GM19328 (cell line): ENCODE measurements at regions not wholly inside any gene's neighbourhood (a gene's known extent, or its start where the extent isn't known, plus 50 kb on each side); places are given as distances from the start of the nearest gene placed in this dataset.
"Not testable (repeated sequence)": the region's sequence is repeated elsewhere in the genome, so short reads cannot be mapped to it uniquely, and the experiment has no call there.

ENCODE experiments used
- ATAC-seq: cut with Tn5 transposase; IDR thresholded peaks from one replicate; pipeline ENCODE4 v1.9.1; 2021; ENCODE audit warnings: mild to moderate bottlenecking, moderate library complexity; ENCODE audit not compliant: unreplicated experiment

- peak; percentile 46 for ATAC-seq
Observed at GRCh38 chr1:192476802-192477298, 98.7 kb upstream of the RGS1 start.

- ATAC-seq: no peak
Observed at GRCh38 chr1:192477630-192478029, 97.9 kb upstream of the RGS1 start.

GRCh38 chr1:192485692-192486436, 89.7 kb upstream of the RGS1 start:
- ATAC-seq: no peak

- no peak for ATAC-seq
Observed at GRCh38 chr1:192488058-192488457, 87.5 kb upstream of the RGS1 start.

- ATAC-seq: no peak
Observed at GRCh38 chr1:192489047-192489446, 86.5 kb upstream of the RGS1 start.

GRCh38 chr1:192489748-192490147, 85.8 kb upstream of the RGS1 start:
- peak; percentile 58 for ATAC-seq

- no peak for ATAC-seq
Observed at GRCh38 chr1:192491804-192492554, 83.6 kb upstream of the RGS1 start.

GRCh38 chr1:192493584-192493983, 82.0 kb upstream of the RGS1 start:
- no peak for ATAC-seq

GRCh38 chr1:192496369-192497056, 79.1 kb upstream of the RGS1 start:
- no peak for ATAC-seq

GRCh38 chr1:192497214-192497794, 78.3 kb upstream of the RGS1 start:
- ATAC-seq: no peak

- not testable (repeated sequence) for ATAC-seq
Observed at GRCh38 chr1:192498092-192498491, 77.5 kb upstream of the RGS1 start.

GRCh38 chr1:192499061-192499581, 76.5 kb upstream of the RGS1 start:
- not testable (repeated sequence) for ATAC-seq

GRCh38 chr1:192500541-192500940, 75.0 kb upstream of the RGS1 start:
- ATAC-seq: not testable (repeated sequence)

GRCh38 chr1:192506741-192507155, 68.8 kb upstream of the RGS1 start:
- ATAC-seq: peak; percentile 80

- ATAC-seq: no peak
Observed at GRCh38 chr1:192512426-192513162, 63.0 kb upstream of the RGS1 start.

- ATAC-seq: no peak
Observed at GRCh38 chr1:192513196-192513595, 62.4 kb upstream of the RGS1 start.

- no peak for ATAC-seq
Observed at GRCh38 chr1:192513697-192514096, 61.9 kb upstream of the RGS1 start.

GRCh38 chr1:192516776-192517297, 58.7 kb upstream of the RGS1 start:
- peak; percentile 99 for ATAC-seq

- ATAC-seq: not testable (repeated sequence)
Observed at GRCh38 chr1:192517716-192518355, 57.7 kb upstream of the RGS1 start.
